ENCODE measurements at regions not wholly inside any gene's neighbourhood (a gene's known extent, or its start where the extent isn't known, plus 50 kb on each side); places are given as distances from the start of the nearest gene placed in this dataset.

GRCh38 chr3:111244760-111245159, 173.1 kb downstream of the NECTIN3 start:
- no peak for DNase-seq (ENCODE audit: extremely low read depth, low read depth)

GRCh38 chr3:111246967-111247760, 175.5 kb downstream of the NECTIN3 start:
- DNase-seq (ENCODE audit: extremely low read depth, low read depth) = no peak

GRCh38 chr3:111248406-111248805, 176.8 kb downstream of the NECTIN3 start:
- no peak for DNase-seq (ENCODE audit: extremely low read depth, low read depth)

GRCh38 chr3:111249421-111249820, 177.8 kb downstream of the NECTIN3 start:
- no peak for DNase-seq (ENCODE audit: extremely low read depth, low read depth)

- DNase-seq (ENCODE audit: extremely low read depth, low read depth) = no peak
These were observed 181.2 kb downstream of the NECTIN3 start for GRCh38 chr3:111252779-111253178.

- DNase-seq (ENCODE audit: extremely low read depth, low read depth) = no peak
These were observed 182.1 kb downstream of the NECTIN3 start for GRCh38 chr3:111253733-111254132.

GRCh38 chr3:111260878-111261277, 189.3 kb downstream of the NECTIN3 start:
- no peak for DNase-seq (ENCODE audit: extremely low read depth, low read depth)

GRCh38 chr3:111269777-111270176, 198.2 kb downstream of the NECTIN3 start:
- no peak for DNase-seq (ENCODE audit: extremely low read depth, low read depth)

- no peak for DNase-seq (ENCODE audit: extremely low read depth, low read depth)
These were observed 205.6 kb downstream of the NECTIN3 start for GRCh38 chr3:111277226-111277625.

- no peak for DNase-seq (ENCODE audit: extremely low read depth, low read depth)
These were observed 207.3 kb downstream of the NECTIN3 start for GRCh38 chr3:111278959-111279358.

- no peak for DNase-seq (ENCODE audit: extremely low read depth, low read depth)
These were observed 210.4 kb downstream of the NECTIN3 start for GRCh38 chr3:111282024-111282423.

- DNase-seq (ENCODE audit: extremely low read depth, low read depth) = no peak
These were observed 211.5 kb downstream of the NECTIN3 start for GRCh38 chr3:111283165-111283564.

GRCh38 chr3:111284503-111285183, 213.0 kb downstream of the NECTIN3 start:
- DNase-seq (ENCODE audit: extremely low read depth, low read depth) = no peak

- no peak for DNase-seq (ENCODE audit: extremely low read depth, low read depth)
These were observed 213.5 kb downstream of the NECTIN3 start for GRCh38 chr3:111285184-111285538.

GRCh38 chr3:111285694-111286093, 214.1 kb downstream of the NECTIN3 start:
- DNase-seq (ENCODE audit: extremely low read depth, low read depth) = no peak

- no peak for DNase-seq (ENCODE audit: extremely low read depth, low read depth)
These were observed 215.1 kb downstream of the NECTIN3 start for GRCh38 chr3:111286746-111287145.

- DNase-seq (ENCODE audit: extremely low read depth, low read depth) = no peak
These were observed 220.5 kb downstream of the NECTIN3 start for GRCh38 chr3:111292117-111292516.

GRCh38 chr3:111299192-111299615, 227.6 kb downstream of the NECTIN3 start:
- DNase-seq (ENCODE audit: extremely low read depth, low read depth) = no peak

- no peak for DNase-seq (ENCODE audit: extremely low read depth, low read depth)
These were observed 229.7 kb downstream of the NECTIN3 start for GRCh38 chr3:111301238-111301798.

- no peak for DNase-seq (ENCODE audit: extremely low read depth, low read depth)
These were observed 230.4 kb downstream of the NECTIN3 start for GRCh38 chr3:111302063-111302462.

- DNase-seq (ENCODE audit: extremely low read depth, low read depth) = no peak
These were observed 232.1 kb downstream of the NECTIN3 start for GRCh38 chr3:111303760-111304159.

GRCh38 chr3:111307676-111308075, 234.3 kb upstream of the CD96 start:
- DNase-seq (ENCODE audit: extremely low read depth, low read depth) = no peak
